ENCODE measurements at regions not wholly inside any gene's neighbourhood (a gene's known extent, or its start where the extent isn't known, plus 50 kb on each side); places are given as distances from the start of the nearest gene placed in this dataset.

GRCh38 chr10:85446827-85447226 is 919.8 kb downstream of the GRID1 start:
- TF ChIP-seq POLR2A (IDR thresholded peaks at IDR 0.05) (no peak), CTCF (IDR thresholded peaks at IDR 0.05) (no peak), EP300 (IDR thresholded peaks at IDR 0.05) (no peak)

Measured in gastroesophageal sphincter (tissue), 3 donors.